Kidney glomerular epithelial cell (primary cell): ENCODE measurements at regions not wholly inside any gene's neighbourhood (a gene's known extent, or its start where the extent isn't known, plus 50 kb on each side); places are given as distances from the start of the nearest gene placed in this dataset.

Experiments used
- DNase-seq: peaks from one replicate; lab custom pipeline; 2025; lab: John Stamatoyannopoulos, UW

DNA sequence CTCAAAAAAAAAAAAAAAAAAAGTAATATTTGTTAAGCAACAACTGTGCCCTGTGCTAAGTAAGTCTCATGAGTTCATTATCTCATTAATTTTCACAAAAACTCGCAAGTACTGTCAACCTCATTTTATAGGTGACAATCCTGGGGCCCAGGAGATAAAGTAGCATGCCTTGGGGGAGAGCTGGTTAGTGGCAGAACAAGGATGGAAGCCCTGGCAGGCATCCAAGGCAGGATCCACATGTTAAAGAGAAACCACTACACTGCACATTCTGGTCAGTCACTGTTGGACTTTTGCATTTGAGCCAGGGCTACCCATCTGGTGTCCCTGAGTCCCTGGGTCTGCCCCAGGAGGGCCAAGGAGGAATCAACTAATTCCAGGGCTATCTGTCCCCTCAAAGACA, 54.6 kb downstream of the ZFP36L2 start:
- DNase-seq = no peak

DNA sequence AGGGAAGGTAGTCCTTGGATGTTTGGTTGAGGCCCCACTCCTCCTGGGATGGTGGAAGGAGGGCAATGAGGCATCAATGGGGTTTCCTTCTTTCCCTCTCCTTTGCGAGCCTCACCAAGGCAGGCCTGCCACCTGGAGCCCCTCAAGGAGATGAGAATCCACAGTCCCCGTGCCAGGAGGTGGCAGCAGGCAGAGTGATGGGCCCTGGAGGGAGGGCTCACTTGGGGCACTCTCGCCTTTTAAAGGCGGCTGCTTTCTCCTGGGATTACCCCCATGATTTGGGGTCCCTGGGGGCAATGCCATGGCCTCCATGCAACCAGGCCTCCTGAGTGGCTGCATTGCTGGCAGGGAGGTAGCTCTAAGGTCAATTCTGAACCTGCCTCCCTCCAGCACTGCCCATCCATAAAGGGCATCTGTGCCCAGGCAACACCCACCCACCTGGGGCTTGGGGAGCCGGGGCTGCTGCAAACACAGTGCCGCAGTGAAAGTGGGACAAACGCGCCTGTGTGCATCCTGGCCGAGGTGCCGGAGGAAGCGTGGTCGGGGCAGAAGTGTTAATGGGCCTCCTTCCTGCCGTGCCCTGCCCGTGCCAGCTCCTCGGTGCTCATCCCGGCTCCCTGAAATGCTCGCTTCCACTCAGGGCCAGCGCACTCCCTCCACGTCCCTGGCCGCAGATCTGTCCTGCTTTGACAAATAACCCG, 55.9 kb downstream of the ZFP36L2 start:
- DNase-seq = no peak

DNA sequence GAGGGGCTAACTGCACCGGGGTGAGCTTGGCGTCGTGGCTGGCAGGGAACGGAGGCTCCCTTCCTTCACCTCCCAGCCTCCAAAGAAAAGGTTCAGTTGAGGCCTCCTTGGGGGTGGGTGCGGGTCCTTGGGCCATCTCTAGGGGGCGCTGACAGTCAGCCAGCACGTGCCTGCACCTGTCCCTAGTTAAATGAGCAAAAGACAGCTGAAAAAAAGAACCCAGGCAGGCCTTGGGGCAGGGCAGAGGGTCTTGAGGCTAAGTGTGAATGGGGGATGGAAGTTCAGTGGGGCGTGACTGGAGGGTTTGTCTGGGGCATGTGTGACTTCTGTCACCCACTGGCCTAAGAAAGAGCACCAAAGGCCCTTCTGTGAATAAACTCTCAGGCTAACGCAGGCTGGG, 56.4 kb downstream of the ZFP36L2 start:
- no peak for DNase-seq

DNA sequence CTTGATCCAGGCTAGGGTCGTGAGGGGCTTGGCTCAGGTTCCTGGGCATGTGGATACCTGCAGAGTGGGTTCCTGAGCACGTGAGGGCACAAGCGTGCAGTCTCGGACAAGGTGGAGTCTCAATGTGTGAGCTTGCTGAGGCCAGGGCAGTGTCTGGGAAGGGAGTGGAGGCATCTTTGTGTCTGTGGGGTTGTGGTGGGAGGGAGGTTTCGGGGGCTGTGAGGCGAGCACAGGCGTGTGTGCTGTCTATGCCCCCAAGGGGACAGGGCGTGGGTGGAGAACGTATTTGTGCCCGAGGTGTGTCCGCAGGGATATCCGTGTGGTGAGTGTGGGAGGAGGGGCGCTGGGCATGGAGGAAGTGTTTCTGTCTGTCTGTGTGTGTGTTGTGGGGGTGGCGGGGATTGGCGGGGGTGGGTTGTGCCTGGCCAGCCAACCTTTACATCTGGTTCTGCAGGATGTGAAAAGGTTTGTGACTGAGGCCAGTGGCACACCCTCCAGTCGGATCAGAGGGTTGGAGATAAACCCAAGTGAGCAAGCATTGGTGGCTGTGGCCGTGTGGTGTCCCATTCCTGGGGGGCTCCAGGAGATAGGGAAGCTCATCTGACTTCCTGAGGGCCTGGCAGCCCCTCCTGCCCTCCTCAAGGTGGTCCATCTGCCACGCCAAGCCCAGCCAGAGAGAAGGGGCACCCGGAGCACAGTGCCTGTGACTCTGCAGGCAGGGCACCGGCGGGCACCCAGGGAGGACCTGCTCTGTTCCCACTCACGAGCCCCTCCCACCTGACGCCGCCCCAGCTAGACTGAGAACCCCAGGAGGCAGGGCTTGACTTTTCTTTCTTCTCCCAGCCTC, 57.1 kb downstream of the ZFP36L2 start:
- peak; percentile 82 for DNase-seq

DNA sequence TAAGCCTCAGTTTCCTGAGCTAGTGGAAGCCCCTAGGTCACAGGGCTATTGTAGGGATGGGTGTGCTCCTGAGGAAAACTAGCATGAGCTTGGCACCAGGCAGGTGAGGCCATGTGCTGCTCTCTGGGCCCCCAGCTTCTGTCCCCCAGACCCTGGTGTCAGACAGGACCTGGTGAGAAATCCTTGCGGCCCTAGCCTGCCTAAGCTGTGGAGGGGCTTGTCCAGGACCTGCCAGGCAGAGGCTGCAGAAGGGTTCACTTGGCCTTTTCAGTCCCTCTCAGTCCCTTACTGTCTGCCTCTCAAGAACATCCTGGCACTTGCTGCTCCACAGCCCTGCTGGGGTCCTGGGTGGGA, 58.4 kb downstream of the ZFP36L2 start:
- no peak for DNase-seq

DNA sequence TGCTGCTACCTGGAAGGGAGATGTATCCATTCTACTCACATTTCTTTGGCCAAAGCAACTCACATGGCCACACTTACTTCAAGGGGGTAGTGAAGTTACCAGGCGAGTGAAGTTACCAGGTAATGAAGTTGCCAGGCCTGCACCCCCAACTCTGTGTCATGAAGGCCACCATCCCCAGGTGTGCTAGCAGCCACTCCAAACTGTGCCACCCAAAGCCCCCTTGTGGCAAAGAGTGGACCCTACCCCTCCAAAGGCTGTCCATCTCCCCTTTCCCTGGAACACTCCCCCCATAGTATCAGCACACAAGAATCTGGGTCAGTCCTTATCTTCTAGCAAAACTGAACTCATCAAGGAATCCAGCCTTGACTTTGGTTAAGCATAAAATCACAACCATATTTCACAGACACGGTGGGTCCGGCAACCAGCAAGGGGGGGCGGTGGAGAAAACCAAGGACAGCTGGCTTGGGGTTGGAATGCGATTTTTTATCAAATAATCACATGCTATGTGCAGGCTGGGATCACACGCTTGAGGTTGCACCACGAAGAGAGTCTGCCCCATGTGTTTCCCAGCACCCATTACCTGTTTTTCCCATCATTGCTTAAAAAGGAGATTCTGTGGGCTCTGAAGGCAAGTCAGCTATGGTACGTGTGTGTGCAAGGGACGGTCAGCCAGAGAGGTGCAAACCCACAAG, 60.9 kb downstream of the ZFP36L2 start:
- DNase-seq = no peak

DNA sequence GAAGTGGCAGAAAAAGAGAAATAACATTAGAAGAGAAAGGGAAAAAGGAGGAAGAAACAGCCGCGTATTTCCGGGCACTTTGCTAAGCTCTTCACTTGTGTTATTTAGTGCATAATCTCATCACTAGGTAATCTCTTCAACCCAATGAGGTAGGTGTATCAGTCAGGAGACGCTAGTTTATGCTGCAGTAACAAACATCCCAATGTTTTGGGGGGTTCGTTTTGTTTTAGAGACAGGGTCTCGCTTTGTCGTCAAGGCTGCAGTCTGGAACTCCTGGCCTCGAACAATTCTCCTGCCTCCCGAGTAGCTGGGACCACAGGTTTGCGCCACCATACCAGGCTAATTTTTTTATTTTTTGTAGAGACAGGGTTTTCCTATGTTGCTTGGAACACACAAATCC, 61.7 kb downstream of the ZFP36L2 start:
- DNase-seq = no peak

DNA sequence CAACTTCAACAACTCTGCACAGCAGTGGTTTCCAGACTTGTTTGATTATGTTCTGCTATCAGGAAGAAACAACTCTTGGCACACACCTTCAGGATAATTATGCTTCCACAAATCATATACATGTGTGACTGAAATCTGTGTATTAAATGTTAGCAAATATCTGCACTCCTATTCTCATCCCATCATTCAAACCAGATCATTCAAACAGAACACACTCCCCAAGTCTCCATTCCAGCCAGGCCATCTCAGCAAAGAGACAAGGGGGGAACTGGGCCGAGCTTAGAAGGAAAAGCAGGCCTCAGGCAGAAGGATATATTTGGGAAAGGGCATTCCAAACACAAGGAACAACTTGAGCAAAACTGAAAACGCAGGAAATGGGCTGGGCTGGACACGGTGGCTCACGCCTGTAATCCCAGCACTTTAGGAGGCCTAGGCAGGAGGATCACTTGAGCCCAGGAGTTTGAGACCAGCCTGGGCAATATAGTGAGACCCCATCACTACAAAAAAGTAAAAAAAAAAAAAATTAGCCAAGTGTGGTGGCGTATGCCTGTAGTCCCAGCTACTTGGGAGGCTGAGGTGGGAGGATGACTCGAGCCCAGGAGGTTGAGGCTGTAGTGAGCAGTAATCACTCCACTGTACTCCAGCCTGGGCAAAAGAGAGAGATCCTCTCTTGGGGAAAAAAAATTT, 62.7 kb downstream of the ZFP36L2 start:
- no peak for DNase-seq

DNA sequence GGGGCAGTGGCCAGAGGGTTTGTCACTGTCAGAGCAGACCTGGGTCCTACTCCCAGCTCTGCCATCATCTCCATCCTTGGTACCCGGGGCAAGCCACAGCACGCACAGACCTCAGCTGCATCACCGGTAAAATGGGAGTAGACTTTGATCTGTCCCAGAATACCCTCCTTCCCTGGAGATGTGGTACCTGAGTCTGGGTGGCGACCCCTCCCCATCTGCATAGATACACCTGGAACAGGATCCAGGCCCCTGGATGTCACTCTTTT, 64.0 kb downstream of the ZFP36L2 start:
- DNase-seq = no peak

DNA sequence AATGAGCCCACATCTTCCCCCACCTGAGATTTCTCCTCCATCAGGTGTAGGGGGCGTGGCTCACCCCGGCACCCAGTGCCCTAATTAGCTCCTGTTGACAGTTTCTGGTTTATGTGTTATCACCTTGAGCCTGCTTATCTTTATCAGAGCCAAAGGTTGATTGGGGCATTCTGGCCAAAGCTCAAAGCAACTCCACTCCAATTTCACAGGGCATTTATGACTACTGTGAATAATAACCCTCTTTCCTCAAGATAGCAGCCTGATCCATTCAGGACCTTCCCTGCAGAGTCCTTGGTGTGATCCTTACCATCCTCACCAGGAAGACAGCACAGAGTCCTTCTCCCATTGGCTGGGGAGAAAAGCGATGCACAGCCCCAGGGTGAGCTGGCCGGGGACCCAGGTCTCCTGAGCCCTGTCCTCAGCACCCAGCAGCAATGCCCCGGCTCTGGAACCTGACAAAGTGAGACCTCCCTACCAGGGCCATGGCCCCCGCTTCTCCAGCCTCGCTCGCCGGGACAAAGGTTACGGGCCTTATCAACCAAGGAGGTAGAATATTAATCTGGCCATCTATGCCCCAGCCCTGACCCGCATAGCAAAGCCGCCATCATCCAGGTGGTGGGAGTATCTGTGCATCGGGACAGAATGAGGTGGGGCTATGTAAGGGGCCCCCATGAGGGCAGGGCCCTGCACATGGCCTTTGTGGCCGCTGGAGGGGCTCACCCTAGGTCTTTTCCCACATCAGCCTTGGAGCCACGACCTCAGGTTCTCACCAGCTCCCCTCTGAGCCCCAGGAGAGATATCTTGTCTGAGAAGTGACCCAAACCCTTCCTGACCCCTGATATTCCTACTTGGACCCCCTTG, 64.5 kb downstream of the ZFP36L2 start:
- no peak for DNase-seq

DNA sequence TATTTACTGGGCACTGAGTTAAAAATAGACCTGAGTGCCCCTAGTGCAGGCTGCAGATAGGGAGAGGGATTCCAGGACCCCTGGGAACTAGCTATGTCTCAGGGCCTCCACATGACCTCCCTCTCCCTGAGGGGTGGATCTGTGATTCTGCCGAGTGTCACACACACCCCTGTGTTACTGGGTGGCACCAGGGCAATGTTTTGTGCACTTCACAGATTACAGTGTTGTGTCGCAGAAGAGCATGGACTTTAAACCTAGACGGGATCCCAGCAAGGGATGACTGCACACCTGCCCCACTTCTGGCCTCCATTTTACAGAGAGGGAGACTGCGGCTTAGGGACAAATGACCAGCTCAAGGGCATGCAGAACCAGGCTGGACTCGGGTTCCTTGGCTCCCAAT, 65.6 kb downstream of the ZFP36L2 start:
- no peak for DNase-seq

DNA sequence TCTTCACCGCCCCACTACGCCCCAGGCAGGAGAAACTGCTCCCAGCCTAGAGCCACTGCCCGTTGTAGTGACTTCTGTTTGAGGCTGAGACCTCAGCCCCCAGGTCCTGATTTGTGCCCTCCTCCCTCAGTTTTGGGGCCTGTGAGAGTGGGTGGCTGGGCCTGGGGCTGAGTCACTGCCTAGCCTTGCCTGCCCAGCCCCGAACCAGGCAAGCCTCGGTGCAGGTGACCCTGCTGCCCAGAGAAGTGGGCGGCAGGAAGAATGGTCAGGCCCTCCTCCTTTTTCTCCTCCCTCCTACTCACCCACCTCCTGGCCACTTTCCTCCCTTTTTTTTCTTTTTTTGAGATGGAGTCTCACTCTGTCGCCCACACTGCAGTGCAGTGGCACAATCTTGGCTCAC, 66.6 kb downstream of the ZFP36L2 start:
- no peak for DNase-seq

DNA sequence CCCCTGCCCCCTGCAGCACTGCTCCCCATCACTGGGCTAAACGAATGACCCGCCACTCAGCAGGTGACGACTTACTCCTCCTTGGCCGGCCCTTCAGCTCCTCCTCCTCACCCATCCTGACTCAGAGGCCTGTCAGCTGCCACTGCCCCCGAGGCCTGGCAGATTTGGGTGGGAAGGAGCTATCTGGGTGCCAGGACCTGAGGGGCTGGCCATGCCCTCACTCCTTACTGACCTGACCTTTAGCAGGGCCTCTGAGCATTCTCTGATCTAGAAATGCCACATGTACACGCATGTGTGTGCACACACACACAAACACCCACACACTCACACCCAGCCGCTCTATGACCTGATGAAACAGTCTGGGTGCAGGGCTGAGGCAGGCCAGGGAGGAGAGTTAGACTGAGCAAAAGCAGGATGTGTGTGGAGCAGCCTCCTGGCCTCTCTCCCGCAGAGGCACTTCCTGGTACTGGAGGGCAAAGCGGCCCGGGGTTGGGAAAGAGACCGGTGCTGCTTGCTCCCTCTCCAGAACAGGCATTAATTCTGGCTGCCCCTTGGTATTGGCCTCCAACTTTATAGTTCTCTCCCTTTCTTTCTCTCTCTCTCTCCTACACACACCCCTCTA, 68.0 kb downstream of the ZFP36L2 start:
- DNase-seq = peak; percentile 83

DNA sequence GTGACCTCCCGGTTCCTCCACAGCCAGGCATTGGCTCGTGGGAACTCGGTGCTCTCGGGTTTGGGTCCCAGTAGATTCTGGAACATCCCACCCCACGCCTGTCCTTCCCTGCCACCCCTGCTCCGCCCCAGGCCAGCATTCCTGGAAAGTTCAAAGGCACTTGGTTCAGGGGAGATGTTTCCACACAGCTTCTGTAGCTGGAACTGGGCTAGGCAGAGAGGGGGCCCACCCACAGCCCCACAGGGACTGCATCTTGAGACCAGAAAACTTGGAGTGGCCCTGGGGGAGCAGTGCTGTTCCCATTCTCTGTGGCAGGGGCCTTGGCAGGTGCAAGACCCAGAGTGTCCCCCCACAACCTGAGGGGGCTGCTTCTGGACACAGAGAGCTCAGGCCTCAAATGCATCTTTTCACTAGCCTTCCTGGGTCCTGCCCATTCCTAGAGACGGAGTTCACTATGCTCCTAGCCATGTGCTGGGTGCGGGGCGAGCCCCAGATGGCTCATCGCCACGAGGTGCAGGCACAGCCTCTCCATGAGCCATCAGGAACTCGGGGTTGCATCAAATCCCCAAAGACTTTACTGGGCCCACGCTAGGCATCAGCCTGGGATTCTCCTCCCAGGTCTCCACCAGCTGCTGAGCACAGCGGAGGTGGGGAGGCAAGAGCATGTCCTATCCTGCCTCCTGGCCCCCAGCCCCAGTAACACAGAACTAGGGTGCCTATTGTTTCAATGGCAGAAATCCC, 68.7 kb downstream of the ZFP36L2 start:
- DNase-seq = no peak

DNA sequence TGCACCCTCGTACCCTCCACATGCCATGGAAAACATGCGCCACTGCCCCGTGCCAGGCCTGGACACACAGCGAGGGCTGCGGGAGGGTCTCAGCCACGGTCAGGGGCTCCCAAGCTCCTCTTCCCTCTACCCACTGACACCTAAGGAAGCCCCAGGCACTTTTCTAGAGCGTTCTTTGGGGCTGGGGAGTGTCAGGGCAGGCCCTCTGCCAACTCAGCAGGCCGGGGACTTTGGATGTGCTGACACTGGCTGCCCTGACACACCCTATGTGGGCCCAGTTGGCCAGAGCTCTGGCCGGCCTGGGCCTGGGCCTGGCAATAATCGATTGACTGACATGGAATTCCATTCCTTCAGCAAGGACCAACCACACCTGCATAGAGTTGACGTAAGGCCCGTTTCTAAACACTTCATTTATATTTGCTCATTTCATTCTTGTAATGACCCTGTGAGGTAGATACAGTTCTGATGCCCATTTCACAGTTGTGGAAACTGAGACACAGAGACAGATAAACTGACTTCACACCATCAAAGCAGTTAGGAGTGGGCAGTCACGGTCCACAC, 70.5 kb downstream of the ZFP36L2 start:
- DNase-seq = no peak

DNA sequence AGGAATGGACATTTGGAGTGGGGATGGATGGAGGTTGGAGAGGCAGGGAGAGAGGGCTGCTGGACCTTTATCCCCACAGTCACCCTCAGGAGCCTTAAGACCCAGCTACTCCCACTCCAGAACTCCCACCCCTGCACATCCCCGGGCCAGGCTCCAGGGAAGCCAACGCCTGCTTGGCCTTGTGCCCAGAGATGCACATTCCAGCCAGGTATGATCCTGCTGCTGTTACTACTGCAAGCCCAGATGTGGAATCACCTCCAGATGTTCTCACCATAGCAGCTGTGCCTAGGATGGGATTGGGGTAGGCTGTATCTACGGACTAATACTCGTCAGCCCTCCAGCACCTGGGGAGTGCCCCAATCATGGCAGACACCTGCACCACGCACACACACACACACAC, 71.7 kb downstream of the ZFP36L2 start:
- no peak for DNase-seq

DNA sequence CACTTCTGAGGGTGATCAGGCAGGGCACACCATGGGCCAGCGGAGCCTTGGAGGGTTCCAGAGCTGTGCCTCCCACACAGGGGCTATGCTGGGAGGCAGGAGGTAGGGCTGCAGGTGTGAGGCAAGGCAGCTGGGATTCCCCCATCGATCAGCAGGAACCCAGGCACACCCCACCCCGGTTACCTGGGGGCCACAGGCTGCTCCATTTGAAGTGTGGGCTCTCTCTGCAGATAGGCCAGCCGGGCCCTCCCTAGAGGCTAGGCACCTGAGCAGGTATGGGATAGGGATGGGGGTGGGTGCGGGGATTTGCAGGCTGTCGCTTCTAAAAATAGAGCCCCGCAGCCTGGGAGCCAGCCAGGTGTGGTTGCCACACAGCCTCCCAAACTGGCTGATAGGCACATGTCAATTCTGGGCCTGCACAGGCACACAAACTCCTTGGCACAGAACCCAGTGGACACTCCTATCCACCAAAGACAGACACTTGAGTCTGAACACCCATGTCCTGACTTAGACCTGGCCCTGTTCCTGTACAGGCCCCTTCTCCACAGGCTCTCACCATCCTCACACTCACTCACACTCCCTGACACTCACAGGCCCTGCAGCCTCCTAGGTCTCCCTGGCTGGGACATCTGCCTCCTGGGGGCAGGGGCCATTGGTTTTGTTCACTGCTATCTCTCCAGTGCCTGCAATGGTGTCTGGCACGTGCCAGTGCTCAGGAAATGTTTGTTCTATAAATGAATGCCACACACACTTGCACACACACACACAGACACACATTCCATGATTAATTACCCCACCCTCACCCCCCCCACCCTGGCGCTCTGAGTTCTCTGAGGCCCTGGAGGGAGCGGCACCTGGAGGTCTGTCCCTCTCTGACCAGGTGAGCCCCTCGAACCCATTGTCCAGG, 73.4 kb downstream of the ZFP36L2 start:
- no peak for DNase-seq

DNA sequence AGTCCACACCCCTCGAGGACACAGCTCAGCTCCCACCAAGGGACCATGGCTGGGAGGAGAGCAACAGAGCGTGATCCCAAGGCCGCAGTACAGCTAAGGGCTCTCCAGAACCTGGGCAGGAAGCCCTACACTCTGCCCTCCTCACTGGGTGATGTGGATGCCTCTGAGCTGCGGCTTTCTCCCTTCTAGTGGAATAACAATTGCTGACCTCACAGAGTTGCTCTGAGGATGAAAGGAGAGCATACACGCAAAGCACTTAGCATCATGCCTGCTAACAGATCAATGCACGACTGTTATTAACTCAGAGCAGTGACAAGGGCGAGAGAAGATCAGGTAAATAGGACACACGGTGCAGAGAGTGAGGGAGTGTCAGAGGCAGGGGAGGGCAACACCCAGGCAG, 74.2 kb downstream of the ZFP36L2 start:
- no peak for DNase-seq

DNA sequence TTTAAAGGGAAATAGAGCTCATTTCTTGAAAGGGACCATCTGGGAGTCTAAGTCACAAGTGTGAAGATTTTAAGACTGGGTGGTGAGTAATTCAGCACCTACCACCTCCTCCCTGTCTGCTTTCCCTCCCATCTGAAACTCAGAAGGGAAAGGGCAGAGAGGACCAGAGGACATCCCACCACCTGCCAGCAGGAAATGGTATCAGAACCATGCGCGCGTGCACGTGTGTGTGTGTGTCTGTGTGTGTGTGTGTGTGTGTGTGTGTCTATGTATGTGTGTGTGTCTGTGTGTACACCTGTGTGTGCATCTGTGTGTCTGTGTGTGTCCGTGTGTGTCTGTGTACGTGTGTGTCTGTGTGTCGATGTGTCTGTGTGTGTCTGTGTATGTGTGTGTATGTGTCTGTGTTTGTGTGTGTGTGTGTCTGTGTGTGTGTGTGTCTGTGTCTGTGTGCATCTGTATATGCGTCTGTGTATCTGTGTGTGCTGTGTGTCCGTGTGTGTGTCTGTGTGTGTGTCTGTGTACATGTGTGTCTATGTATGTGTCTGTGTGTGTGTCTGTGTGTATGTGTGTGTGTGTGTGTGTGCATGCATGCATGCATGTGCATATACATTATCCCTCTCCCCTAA, 76.8 kb downstream of the ZFP36L2 start:
- no peak for DNase-seq
